Right ventricle myocardium inferior (tissue), 1 donor: ENCODE measurements at regions not wholly inside any gene's neighbourhood (a gene's known extent, or its start where the extent isn't known, plus 50 kb on each side); places are given as distances from the start of the nearest gene placed in this dataset.
"Not testable (repeated sequence)": the region's sequence is repeated elsewhere in the genome, so short reads cannot be mapped to it uniquely, and the experiment has no call there.

Source experiments
- ATAC-seq: fragments of 200-7000 bp; cut with Tn5 transposase; one replicate; pipeline ENCODE4 v1.9.1; 2020; ENCODE audit warnings: mild to moderate bottlenecking, moderate library complexity
- DNase-seq: peaks from one replicate; pipeline ENCODE4 v3.0.0; 2021; ENCODE audit errors: missing footprints
- intact Hi-C: fragments of 100-400 bp; cut with DNase I; formaldehyde crosslinking; loops from one replicate; pipeline ENCODE4 v1.11.0; 2022
- donor health status: DM: no; HTN: yes; CAD: no; lungs with severe emphysema.

- intact Hi-C loops, result no loop called here
- no peak for ATAC-seq
- DNase-seq, result no peak
These were observed 133.5 kb upstream of the UBE2E3 start for GRCh38 chr2:180846756-180847472.

GRCh38 chr2:180842461-180842860, 137.9 kb upstream of the UBE2E3 start:
- no peak for DNase-seq
- intact Hi-C loops, result no loop called here
- ATAC-seq, result no peak

GRCh38 chr2:180840641-180841040, 139.8 kb upstream of the UBE2E3 start:
- intact Hi-C loops, result no loop called here
- no peak for DNase-seq
- no peak for ATAC-seq

GRCh38 chr2:180829836-180830235, 150.6 kb upstream of the UBE2E3 start:
- intact Hi-C loops, result no loop called here
- no peak for DNase-seq
- ATAC-seq, result no peak

- ATAC-seq, result no peak
- DNase-seq, result no peak
- intact Hi-C loops, result no loop called here
These were observed 151.1 kb upstream of the UBE2E3 start for GRCh38 chr2:180829261-180829660.

- ATAC-seq (no peak), DNase-seq (no peak)
- intact Hi-C loops, result no loop called here
These were observed 151.6 kb upstream of the UBE2E3 start for GRCh38 chr2:180828756-180829155.

- intact Hi-C loops, result no loop called here
- DNase-seq (no peak), ATAC-seq (no peak)
These were observed 156.8 kb upstream of the UBE2E3 start for GRCh38 chr2:180823546-180824141.

GRCh38 chr2:180819106-180819505, 161.3 kb upstream of the UBE2E3 start:
- DNase-seq (no peak), ATAC-seq (no peak)
- intact Hi-C loops, result no loop called here

GRCh38 chr2:180818700-180819099, 161.7 kb upstream of the UBE2E3 start:
- not testable (repeated sequence) for ATAC-seq, DNase-seq

GRCh38 chr2:180799141-180799540, 181.3 kb upstream of the UBE2E3 start:
- ATAC-seq, result no peak

More at GRCh38 chr2:180818700-180819099, 161.7 kb upstream of the UBE2E3 start:
- intact Hi-C loops, result not testable (repeated sequence)

GRCh38 chr2:180790891-180791290, 189.5 kb upstream of the UBE2E3 start:
- no peak for DNase-seq
- no peak for ATAC-seq
- intact Hi-C loops, result no loop called here

More at GRCh38 chr2:180799141-180799540, 181.3 kb upstream of the UBE2E3 start:
- DNase-seq, result no peak
- intact Hi-C loops, result no loop called here

GRCh38 chr2:180787330-180787729, 193.1 kb upstream of the UBE2E3 start:
- ATAC-seq (no peak), DNase-seq (no peak)
- intact Hi-C loops, result no loop called here

GRCh38 chr2:180781276-180781675, 199.1 kb upstream of the UBE2E3 start:
- intact Hi-C loops, result no loop called here
- ATAC-seq (no peak), DNase-seq (no peak)

GRCh38 chr2:180778291-180778690, 202.1 kb upstream of the UBE2E3 start:
- intact Hi-C loops, result no loop called here
- DNase-seq (no peak), ATAC-seq (no peak)

- ATAC-seq (no peak), DNase-seq (no peak)
- intact Hi-C loops, result no loop called here
These were observed 203.5 kb upstream of the UBE2E3 start for GRCh38 chr2:180776921-180777320.

GRCh38 chr2:180775711-180776110, 204.7 kb upstream of the UBE2E3 start:
- ATAC-seq (no peak), DNase-seq (no peak)
- intact Hi-C loops, result no loop called here

GRCh38 chr2:180765316-180765715, 215.1 kb upstream of the UBE2E3 start:
- intact Hi-C loops, result not testable (repeated sequence)

GRCh38 chr2:180763263-180763989, 217.0 kb upstream of the UBE2E3 start:
- intact Hi-C loops, result no loop called here
- DNase-seq (no peak), ATAC-seq (no peak)

More at GRCh38 chr2:180765316-180765715, 215.1 kb upstream of the UBE2E3 start:
- not testable (repeated sequence) for ATAC-seq, DNase-seq

- ATAC-seq, result no peak
- DNase-seq, result no peak
- intact Hi-C loops, result no loop called here
These were observed 219.2 kb upstream of the UBE2E3 start for GRCh38 chr2:180761224-180761623.

GRCh38 chr2:180759631-180760030, 220.8 kb upstream of the UBE2E3 start:
- intact Hi-C loops, result no loop called here
- DNase-seq (no peak), ATAC-seq (no peak)
